ENCODE measurements at regions not wholly inside any gene's neighbourhood (a gene's known extent, or its start where the extent isn't known, plus 50 kb on each side); places are given as distances from the start of the nearest gene placed in this dataset.
A peak's percentile ranks its signal among the peaks of the same experiment; 100 is the strongest.

DNA sequence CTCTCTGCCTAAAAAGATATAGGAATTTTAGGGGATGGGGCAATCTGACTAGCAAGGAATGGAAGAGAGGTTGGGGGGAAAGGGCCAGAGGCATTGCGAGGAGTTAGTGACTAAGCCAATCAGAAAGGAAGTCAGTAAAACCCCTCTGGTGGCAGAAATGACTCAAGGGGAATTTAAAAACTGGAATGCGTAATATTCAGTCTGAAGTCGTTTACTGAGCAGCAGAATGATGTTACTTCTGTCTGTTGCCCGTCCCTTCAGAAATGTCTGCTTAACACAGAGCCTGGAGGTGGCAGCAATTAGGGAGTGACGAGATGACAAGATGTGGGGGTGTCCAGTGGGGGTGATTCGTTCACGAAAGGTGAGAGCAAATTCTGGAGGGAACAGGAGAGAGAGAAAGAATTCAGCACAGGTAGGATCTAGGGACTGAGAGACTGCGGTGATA, 107.7 kb upstream of the CLMP start:
- no peak for DNase-seq

DNA sequence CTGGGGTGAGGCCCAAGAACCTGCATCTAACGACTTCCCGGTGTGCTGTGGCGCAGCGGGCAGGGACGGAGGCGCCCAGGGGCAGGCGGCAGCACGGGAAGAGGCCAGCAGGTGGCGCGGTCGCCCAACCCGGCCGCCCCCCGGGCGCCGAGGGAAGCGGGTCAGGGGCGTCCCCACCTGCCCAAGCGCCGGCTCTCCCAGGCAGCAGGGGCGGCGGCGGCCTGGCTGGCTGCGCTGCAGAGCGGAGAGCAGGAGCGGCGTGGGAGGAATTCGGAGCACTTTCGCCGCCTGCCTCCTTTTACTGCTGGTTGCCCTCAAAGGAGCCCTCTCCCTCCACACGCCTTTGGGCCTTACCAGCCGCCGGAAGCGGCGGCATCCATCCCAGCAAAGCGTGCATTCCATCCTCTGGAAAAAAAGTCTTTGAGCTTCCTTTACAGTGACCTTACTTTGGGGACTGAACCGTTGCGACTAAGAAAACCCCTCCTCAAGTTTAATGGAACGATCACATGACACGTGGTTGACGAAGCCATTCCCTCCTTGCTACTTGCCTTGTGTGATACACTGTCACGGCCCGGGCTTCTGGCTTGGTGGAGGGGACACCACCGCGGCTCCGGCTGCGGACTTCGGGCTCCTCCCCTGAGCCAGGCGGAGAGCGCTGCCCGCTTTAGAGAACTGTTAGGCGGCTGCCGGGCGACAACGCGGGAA, 106.8 kb upstream of the CLMP start:
- DNase-seq: peak; percentile 66

DNA sequence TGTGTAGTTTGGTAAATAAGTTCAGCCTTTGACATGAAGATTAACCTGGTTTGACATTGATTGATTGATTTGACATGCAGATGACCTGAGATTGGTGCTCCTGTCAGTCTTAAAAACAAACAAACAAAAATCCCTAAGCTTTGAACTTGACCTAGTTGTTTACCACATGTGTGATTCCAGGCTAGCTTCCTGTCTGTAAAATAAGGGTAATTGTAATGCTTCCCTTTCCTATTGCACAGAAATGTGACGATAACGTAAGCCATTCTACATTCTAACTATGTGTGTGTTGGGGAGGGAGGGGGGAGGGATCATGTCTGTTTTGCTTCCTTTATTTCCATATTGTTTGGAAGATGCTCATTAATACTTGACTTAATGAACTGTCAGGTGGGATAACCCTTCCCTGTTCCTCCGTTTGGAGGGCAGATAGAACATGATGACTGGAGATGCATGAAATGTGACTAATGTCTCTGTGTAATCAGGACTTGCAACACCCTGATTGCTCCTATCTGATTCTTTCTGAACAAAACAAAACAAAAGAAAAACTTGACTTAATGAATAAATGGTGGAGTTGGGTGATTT, 106.1 kb upstream of the CLMP start:
- no peak for DNase-seq

DNA sequence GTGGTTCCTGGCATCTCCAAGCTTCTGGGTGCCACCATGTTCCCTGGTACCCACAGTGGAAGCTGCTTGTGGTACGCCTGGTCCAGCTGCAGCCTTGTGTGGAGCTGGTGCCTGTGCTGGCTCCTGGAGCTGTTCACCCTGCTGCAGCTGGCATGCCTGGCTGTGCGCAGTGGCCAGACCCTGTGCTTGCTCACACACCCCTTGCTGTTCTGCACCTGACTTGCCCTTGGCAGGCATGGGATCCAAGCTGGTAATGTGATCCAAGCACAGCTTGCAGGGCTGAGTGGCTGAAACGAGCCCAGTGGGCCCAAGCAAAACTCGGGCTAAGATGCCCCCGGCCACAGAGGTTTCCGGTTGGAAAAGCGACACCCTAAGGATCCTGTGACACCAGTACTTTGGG, 104.7 kb upstream of the CLMP start:
- no peak for DNase-seq

DNA sequence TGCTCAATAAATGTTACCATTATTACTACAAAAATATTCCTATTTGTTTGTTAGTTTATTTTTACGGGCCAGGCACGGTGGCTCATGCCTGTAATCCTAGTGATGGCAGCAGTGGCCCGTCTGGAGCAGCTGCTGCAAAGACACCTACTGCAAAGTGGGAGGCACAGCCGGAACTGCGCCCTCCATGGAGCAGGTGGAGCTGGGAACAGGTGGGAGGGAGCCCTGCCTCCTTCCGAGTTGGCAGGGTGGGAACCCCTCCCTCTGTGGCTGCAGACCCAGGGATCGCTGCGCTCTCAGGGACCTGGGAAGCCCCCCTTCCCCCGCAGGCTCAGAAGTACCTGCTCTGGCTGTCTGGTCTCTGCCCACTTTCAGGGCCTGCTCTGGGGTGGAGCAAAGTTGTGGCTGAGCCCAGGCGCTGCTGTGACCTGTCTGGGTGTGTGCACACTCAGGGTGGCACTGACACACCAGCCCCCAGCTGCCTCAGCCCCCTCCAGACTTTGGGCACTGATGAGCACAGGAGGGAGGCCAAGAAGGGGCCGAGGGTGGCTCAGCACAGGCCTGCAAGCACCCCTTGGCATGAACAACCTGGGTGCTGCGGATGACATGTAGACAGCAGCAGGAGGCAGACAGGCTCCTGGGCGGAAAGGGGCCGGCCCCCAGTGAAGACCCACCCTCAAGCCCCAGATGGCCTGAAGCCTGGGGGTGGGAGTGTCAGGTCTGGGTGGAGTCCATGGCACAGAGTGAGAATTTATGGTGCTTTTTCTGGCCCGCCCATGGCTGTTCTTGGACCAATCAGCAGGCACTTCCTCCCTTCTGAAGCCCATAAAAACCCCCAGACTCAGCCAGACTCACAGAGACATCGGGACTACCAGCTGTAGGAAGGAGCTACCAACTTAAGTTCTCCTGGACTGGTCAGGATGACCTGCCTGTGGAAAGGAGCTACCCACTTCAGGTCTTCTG, 103.7 kb upstream of the CLMP start:
- no peak for DNase-seq

DNA sequence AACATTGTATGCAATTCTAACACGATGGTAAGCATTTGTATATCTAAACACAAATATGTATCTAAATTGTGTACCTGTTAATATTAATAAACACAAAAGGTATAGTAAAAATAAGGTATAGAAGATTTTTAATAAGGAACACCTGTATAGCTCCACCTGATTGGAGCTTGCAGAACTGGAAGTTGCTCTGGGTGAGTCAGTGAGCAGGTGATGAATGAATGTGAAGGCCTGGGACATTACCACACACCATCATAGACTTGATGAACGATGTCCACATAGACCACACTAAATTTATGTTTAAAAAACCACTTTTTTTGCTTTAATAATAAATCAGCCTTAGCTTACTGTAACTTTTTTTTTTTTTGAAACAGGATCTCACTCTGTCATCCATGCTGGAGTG, 97.6 kb upstream of the CLMP start:
- no peak for DNase-seq

DNA sequence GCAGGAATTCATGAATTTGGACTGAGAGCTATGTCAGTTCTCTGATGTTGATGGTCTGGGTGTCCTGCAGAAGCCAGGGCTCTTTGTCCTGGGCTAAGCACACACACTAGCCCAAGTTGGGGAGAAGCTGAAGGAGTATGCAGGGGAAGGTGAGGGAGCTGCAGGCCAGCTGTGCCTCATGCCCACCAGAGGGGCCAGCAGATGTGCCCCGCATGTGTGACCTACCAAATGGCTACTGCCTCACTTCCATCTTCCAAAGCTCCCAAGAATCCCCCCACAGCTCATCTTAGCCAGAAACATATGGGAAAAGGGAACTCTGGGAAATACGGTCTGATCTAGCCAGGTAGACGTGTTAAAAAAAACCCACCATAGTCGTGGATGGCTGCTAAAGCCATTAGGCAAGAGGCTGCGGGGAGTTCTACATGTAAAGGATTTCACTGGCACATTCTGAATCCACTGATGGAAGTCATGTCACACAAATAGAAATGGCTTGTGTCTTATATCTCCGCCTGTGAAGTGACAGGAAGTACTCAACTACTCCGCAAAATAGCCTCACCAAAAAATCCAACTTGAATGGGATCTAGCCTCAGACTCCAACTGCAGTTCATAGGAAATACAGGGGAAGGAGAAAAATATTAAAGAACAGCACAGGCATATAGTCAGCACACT, 96.3 kb upstream of the CLMP start:
- no peak for DNase-seq

DNA sequence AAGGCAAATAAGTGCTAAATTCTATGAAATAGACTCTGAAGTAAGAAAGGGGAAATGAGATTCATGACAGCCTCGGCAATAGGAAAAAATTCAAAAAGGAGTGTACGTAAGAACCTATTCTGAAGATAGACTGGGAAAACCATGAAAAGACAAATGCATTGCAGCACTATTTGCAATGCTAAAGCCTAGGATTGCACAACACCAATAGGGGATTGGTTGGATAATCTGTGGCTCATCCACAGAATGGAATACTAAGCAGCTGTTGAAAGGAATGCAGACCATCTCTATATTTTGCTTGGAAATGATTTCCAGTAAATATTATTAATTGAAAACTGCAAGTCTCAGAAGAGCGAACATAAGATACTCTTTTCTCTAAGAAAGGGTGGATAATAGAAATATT, 91.7 kb upstream of the CLMP start:
- DNase-seq: no peak

DNA sequence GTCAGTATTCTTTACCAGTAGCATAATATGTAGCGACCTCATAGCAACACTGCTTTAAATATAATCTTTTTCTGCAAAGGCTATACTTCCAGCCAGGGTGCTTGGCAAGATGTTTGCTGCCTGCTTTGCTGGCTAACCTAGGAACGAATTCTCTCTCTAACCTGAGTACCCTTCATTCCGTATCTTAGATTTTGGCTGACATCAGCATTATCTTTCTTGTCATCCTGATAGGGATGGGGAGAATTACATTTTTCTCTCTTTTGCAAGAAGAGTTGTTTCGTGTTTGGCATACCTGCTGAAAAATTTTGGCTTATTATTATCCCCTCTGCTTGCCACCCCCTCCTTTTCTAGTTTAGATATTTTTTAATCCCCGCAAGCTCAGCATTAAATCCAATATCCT, 91.2 kb upstream of the CLMP start:
- no peak for DNase-seq

DNA sequence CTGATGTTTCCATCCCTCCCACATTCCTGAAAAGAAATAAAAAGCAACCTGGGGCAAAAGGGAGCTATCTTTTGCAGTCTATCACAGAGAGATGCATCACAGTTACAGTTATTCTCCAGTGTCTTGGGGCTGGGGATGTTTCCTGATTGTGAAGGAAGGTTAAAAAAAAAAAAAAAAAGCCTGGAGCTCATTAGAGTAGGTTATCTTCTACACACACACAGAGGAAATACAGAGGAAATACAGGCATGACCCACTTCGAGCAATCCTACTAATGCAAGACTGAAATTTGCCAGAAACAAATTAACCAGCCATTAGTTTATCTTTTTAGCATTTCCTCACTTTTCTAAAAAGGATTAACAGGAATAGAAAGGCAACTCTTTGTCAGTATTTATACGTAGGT, 89.4 kb upstream of the CLMP start:
- DNase-seq: no peak

DNA sequence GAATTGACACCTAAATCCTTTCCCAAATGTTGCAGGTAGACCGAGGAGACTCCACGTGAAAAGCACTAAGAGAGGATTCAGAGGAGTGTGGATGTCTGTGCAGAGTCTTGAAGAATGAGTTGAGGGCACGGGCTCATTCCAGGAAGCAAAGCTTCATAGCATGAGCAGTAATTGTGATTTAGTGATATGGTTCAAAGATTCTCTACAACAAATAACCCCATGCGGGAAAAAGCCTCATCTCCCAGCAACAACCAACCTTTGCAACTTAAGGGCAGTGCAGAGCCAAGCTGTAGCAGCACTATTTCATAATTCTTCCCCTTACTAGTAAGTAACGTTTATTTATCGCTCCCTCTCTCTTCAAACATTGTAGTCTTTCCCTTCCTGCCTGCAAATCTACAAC, 87.5 kb upstream of the CLMP start:
- no peak for DNase-seq

DNA sequence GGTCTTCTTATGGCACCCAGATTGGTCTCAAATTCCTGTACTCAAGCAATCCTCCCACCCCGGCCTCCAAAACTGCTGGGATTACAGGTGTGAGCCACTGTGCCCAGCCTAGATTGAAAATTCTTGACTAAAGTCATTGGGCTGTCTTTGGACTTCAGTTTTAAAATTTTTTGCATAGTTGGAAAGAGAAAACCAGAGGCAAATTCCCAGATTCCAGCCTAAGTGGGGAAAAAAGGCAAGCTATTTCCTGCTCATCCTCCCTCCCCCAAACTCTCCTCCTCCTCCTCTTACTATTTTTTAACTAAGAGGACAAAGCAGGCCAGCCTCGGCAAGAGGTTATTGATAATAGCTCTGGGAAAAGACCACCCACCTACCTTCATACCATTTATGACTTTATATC, 78.6 kb upstream of the CLMP start:
- no peak for DNase-seq

DNA sequence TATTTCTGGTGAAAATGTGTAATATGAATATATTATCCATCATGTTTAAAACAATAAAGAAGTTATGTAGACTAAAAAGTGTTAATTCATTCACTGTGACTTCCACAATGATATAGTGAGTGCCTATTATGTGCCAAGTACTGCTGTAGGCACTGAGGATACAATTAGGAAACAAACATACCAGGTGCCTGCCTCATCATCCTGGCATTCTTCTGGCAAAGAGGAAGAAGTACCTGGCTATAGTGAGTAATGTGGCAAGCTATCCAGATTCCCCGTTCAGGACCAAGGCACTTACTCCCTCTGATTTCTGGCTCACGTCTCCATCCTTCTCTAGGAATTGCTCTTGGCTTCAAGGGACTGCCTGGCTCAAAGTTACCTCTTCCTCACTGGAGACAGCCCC, 77.5 kb upstream of the CLMP start:
- DNase-seq: no peak

DNA sequence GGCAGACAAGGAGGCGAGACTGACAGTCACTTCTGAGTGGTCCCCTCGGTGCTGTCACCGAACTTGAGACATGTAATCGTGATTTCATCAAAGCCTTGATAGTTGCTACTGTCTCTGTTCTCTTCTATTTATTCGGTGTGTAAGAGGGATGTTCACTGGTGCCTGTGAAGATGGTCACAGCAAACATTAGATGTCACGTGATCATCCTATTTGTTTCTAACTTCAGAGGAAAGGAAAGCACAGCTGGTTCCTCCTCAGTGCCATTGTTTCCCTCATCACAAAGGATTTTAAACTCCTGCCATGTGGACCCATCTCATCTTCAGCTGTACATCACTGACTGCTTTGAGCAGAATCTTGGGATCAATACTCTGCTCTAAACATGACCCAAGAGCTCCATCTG, 73.1 kb upstream of the CLMP start:
- no peak for DNase-seq

DNA sequence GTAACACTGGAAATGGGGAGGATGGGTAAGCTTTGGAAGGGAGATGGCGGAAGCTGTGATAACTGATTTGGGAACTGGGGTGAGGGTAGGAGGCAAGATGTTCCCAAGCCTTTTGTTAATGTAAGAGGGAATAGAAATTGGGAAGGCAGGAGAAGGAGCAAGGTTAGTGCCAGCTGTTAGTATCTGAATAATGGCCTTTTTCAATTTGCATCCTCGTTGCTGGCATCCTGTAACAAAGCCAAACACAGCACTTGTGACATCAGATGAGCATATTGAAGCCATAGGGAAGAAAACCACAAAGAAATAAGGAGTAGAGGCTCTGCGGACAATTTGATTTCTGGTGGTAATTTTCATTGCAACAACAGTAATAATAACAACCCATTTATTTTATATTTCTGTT, 70.9 kb upstream of the CLMP start:
- DNase-seq: no peak

DNA sequence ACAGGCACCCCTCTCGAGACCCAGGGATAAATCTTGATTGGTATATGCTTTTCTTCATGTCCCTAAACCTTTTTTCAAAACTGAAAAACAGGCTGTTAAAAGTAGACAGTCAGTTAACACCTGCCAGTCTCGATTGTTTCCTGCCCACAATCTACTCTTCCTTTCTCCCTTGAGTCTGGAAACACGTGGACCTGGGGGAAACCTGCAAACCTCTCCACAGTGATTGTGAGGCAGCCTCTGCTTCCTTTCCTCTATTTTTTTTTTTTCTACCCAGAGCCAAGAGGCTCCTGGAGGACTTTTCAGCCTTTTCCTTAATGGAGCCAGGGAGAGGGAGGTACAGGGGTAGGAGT, 69.4 kb upstream of the CLMP start:
- DNase-seq: no peak

DNA sequence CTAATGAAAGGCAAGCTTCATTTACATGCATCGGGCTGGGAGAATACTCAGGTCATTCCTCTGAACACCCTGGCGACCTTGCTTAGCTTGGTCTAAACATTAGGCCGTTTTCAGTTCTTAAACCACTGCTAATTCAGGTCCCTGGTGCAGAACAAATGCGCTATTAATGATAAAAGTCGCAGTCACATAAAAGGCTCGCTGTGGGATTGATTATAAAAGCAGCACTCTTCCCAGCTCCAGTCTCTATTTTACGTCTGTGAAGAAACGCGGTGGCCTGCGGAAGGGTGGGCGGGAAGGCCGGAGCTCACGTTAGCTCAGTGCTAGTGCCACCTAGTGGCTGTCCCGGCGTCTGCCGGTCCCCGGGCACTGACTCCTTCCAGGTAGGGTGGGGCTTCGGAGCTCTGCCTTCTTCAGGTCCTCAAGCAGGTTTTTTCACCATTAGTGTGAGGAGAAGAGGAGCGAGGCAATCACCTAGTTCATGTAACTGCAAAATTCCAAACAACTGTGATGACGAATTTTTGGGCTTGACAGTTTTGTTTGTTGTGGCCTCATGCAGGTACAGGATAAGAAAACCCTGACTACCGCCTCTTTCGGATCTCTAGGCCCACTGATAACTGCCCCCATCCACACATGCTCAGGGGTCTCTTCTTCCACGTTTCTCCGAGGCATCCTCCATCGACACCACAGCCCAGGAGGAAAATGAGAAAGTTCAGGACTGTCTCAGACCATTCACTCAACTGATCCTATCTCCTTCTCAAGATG, 66.5 kb upstream of the CLMP start:
- DNase-seq: peak; percentile 60

DNA sequence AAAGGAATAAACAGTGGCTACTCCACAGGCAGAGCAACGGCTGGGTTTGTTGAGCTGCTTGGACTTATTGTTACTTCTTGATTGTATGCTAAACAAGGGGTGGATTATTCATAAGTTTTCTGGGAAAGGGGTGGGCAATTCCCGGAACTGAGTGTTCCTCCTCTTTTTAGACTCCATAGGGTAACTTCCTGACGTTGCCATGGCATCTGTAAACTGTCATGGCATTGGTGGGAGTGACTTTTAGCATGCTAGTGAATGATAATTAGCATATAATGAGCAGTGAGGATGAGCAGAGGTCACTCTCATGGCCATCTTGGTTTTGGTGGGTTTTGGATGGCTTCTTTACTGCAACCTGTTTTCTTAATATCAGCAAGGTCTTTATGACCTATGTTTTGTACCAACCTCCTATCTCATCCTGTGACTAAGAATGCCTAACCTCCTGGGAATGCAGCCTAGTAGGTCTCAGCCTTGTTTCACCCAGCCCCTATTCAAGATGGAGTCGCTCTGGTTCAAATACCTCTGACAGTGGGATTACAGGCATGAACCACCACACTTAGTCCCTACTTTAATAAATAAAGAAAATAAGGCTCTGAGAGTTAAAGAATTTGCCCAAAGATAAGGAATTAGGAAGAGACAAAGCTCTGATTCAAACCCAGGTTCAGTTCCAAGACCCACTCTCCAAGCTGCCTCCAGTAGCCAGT, 65.6 kb upstream of the CLMP start:
- DNase-seq: no peak

DNA sequence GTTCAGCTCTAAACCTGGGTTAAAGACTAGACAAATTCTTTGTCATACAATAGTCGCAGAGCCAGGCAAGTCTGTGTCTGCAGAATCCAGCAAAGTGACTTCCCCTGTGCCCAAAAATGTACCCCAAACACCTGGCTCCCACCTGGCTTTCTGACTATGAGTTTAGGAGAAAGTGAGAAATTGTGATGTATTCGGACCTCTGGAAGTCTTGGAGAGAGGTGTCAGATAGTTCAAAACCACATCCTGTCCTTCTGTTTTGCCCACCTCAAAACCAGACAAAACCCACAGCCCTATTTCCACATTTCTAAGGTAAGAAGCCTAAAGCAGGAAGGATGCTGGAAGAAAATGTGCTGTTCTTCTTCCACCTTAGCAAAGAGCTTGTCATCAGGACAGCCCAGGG, 63.8 kb upstream of the CLMP start:
- DNase-seq: no peak

DNA sequence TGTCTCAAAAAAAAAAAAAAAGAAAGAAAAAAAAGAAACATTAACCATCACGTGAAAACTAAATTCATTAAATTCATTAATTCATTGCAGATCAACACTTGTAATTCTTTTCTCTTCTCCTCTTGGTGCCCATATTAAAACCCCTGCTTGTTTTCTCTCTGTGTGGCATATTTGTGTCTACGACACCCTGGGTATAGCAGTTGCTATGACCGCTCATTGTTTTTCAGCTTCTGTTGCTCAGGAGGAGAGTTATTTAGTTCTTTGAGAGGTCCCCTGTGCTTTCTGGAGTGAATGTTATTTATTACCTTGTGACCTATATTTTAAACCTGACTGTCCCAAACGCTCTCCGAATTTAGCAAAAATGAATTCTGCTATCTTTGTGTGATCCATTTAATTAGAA, 62.3 kb upstream of the CLMP start:
- DNase-seq: no peak

DNA sequence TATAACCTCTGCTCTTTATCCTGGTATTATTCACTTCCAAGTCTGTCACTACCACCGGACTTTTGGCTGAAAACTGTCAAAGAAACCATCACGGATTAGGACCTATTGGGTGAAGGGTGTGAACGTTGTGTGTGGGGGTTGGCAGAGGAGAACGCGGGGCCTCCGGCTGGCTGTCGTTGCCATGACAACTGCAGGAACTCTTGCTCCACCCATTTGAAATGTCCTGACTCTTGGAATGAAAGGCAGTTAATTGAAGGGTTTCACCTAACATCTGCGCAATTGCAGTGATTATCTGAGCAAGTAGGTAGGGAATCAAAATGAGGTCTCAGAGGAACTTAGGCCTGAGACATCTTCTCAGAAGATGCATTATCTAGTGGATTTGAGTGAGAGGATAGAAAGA, 60.9 kb upstream of the CLMP start:
- DNase-seq: no peak

DNA sequence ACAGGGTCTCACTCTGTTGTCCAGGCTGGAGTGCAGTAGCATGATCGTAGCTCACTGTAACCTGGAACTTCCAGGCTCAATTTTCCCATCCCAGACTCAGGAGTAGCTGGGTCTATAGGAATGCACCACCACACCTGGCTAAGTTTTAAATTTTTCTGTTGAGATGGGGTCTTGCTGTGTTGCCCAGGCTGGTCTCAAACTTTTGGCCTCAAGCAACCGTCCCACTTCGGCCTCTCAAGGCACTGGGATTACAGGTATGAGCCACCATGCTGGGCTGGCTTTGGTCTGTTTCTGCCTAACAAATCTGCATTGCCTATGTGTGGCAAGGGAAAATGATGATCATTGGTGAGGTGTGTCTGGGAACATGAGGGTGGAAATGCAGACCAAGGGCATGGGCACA, 59.3 kb upstream of the CLMP start:
- DNase-seq: no peak
